A673 (cell line): ENCODE measurements at regions not wholly inside any gene's neighbourhood (a gene's known extent, or its start where the extent isn't known, plus 50 kb on each side); places are given as distances from the start of the nearest gene placed in this dataset.

Source experiments
- EZH2 ChIP-seq: fragments of 200-600 bp; sonication (generic); IDR thresholded peaks from 2 replicates; pipeline ENCODE4 v1.6.1; 2017; ENCODE audit warnings: borderline replicate concordance, low read depth, mild to moderate bottlenecking, mixed read lengths, antibody characterized with exemption, low read length; ENCODE audit not compliant: poor library complexity, severe bottlenecking
- TF ChIP-seq, protein P1 (sequence below): fragments of 300-800, 200-600 bp; sonication (generic); conservative IDR thresholded peaks from 2 replicates; pipeline ENCODE4 v1.5.1; 2017; ENCODE audit warnings: low read depth, mild to moderate bottlenecking, antibody characterized with exemption, low read length, moderate library complexity, mixed read lengths

GRCh38 chr12:66774929-66775328, 96.1 kb upstream of the GRIP1 start:
- TF ChIP-seq, protein P1, sequence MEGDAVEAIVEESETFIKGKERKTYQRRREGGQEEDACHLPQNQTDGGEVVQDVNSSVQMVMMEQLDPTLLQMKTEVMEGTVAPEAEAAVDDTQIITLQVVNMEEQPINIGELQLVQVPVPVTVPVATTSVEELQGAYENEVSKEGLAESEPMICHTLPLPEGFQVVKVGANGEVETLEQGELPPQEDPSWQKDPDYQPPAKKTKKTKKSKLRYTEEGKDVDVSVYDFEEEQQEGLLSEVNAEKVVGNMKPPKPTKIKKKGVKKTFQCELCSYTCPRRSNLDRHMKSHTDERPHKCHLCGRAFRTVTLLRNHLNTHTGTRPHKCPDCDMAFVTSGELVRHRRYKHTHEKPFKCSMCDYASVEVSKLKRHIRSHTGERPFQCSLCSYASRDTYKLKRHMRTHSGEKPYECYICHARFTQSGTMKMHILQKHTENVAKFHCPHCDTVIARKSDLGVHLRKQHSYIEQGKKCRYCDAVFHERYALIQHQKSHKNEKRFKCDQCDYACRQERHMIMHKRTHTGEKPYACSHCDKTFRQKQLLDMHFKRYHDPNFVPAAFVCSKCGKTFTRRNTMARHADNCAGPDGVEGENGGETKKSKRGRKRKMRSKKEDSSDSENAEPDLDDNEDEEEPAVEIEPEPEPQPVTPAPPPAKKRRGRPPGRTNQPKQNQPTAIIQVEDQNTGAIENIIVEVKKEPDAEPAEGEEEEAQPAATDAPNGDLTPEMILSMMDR: no peak
- TF ChIP-seq EZH2: no peak
